RWPE1 (cell line): ENCODE measurements at regions not wholly inside any gene's neighbourhood (a gene's known extent, or its start where the extent isn't known, plus 50 kb on each side); places are given as distances from the start of the nearest gene placed in this dataset.

Source experiments
- CTCF ChIA-PET: fragments of 350-600 bp; sonication (Branson Sonifier 250); formaldehyde crosslinking; extraction: SDS; loops from one replicate; lab custom pipeline; 2021; lab: Yijun Ruan, JAX
- POLR2A ChIA-PET: fragments of 400-600 bp; formaldehyde crosslinking; extraction: SDS; loops from one replicate; lab custom pipeline; 2020; ENCODE audit warnings: antibody characterized with exemption; ENCODE audit not compliant: low non-redundant PET; lab: Yijun Ruan, JAX
- DNase-seq: peaks from one replicate; pipeline ENCODE4 v3.0.0; 2012; ENCODE audit warnings: low spot score
- H3K27ac ChIP-seq: fragments of 450-650 bp; 2 replicates; pipeline ENCODE4 v1.5.1; 2017
- TF ChIP-seq, protein P1 (sequence below): fragments of 450-650 bp; conservative IDR thresholded peaks from 2 replicates; pipeline ENCODE4 v1.5.1; 2017; ENCODE audit warnings: low read depth, mild to moderate bottlenecking

DNA sequence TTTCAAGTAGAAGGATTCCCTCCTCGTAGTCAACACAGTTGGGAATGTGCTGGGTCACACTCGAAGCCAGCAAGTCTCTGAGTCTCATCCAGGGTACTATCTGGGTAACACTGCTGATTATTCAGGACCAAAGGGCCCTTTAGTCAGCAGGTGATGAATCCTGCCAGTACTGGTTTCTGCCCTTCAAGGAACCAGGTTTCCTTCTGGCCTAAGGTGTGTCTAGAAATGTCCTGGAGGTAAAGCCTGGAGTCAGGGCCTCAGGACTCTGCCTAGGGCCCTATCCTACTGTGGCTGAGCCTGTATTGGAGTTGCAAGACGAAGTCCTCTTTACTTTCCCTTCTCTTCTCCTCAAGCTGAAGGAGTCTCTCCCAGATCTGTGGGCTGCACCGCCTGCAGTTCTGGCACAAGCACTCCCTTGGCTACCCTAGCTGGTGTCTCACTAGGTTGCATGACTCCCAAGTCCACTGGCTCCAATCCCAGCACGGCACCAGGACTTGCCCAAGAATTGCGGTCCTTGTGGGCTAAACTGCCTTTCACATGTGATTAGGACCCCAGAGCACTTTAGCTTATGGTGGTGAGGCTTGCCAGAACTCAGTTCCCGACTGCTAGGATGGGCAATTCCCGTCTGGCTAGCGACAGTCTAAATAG is 193.7 kb upstream of the PDE3A start:
- DNase-seq: no peak
- ChIA-PET CTCF (no interaction called here), POLR2A (no interaction called here)
- no peak overlapping the region for H3K27ac ChIP-seq
- TF ChIP-seq, protein P1, sequence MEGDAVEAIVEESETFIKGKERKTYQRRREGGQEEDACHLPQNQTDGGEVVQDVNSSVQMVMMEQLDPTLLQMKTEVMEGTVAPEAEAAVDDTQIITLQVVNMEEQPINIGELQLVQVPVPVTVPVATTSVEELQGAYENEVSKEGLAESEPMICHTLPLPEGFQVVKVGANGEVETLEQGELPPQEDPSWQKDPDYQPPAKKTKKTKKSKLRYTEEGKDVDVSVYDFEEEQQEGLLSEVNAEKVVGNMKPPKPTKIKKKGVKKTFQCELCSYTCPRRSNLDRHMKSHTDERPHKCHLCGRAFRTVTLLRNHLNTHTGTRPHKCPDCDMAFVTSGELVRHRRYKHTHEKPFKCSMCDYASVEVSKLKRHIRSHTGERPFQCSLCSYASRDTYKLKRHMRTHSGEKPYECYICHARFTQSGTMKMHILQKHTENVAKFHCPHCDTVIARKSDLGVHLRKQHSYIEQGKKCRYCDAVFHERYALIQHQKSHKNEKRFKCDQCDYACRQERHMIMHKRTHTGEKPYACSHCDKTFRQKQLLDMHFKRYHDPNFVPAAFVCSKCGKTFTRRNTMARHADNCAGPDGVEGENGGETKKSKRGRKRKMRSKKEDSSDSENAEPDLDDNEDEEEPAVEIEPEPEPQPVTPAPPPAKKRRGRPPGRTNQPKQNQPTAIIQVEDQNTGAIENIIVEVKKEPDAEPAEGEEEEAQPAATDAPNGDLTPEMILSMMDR: no peak

GRCh38 chr12:20175704-20176388 is 192.5 kb upstream of the PDE3A start:
- TF ChIP-seq, protein P1: no peak
- no peak overlapping the region for H3K27ac ChIP-seq
- POLR2A ChIA-PET: no interaction called here
- CTCF ChIA-PET: interaction anchor here (0.7 kb wide), 1 partner anchor 151 kb away, joined by 3 read pairs; no protein-coding TSS in a partner anchor
- DNase-seq: no peak

- TF ChIP-seq, protein P1: no peak
- CTCF ChIA-PET: interaction anchor here (0.6 kb wide), 1 partner anchor 89 kb away, joined by 3 read pairs; no protein-coding TSS in a partner anchor
- no peak overlapping the region for H3K27ac ChIP-seq
- POLR2A ChIA-PET: no interaction called here
- DNase-seq: no peak
Observed at GRCh38 chr12:20181416-20182180, 186.7 kb upstream of the PDE3A start.

- ChIA-PET POLR2A (no interaction called here), CTCF (no interaction called here)
- TF ChIP-seq, protein P1: no peak
- no peak overlapping the region for H3K27ac ChIP-seq
- DNase-seq: no peak
Observed at GRCh38 chr12:20183563-20183962, 184.8 kb upstream of the PDE3A start.

- ChIA-PET POLR2A (no interaction called here), CTCF (no interaction called here)
- no peak overlapping the region for H3K27ac ChIP-seq
- TF ChIP-seq, protein P1: no peak
- no peak for DNase-seq
Observed at GRCh38 chr12:20184514-20184913, 183.8 kb upstream of the PDE3A start.

GRCh38 chr12:20187456-20187855 is 180.9 kb upstream of the PDE3A start:
- no peak for DNase-seq
- TF ChIP-seq, protein P1: no peak
- no peak overlapping the region for H3K27ac ChIP-seq
- ChIA-PET CTCF (no interaction called here), POLR2A (no interaction called here)
